Astrocyte (in vitro differentiated cells and primary cell): ENCODE measurements at regions not wholly inside any gene's neighbourhood (a gene's known extent, or its start where the extent isn't known, plus 50 kb on each side); places are given as distances from the start of the nearest gene placed in this dataset.

Experiments
- DNase-seq: peaks from one replicate; pipeline ENCODE4 v3.0.0-alpha.2; 2010; ENCODE audit warnings: low read depth
- FAIRE-seq: peaks from 2 replicates; lab custom pipeline; 2011; peaks lifted over from hg19 to GRCh38; lab: Jason Lieb, UNC
- H2AFZ ChIP-seq: 2 replicates; pipeline ENCODE4 v1.6.0; 2012; ENCODE audit warnings: low read depth, low read length, inconsistent platforms
- H3K27ac ChIP-seq: 2 replicates; pipeline ENCODE4 v1.5.1; 2011; ENCODE audit warnings: low read depth, low read length, inconsistent platforms
- H3K27me3 ChIP-seq: 2 replicates; pipeline ENCODE4 v1.6.0; 2011; ENCODE audit warnings: low read length, inconsistent platforms; ENCODE audit not compliant: insufficient read depth
- H3K36me3 ChIP-seq: 2 replicates; pipeline ENCODE4 v1.5.1; 2011; ENCODE audit warnings: low read length, inconsistent platforms; ENCODE audit not compliant: insufficient read depth
- H3K4me1 ChIP-seq: 2 replicates; pipeline ENCODE4 v1.5.1; 2011; ENCODE audit warnings: low read length, inconsistent platforms; ENCODE audit not compliant: insufficient read depth
- H3K4me2 ChIP-seq: 2 replicates; pipeline ENCODE4 v1.6.0; 2012; ENCODE audit warnings: low read length, inconsistent platforms
- H3K4me3 ChIP-seq: 2 replicates; pipeline ENCODE4 v1.5.1; 2011; ENCODE audit warnings: low read depth, mild to moderate bottlenecking, low read length, inconsistent platforms; ENCODE audit not compliant: insufficient read depth
- H3K79me2 ChIP-seq: 2 replicates; pipeline ENCODE4 v1.6.0; 2012; ENCODE audit warnings: mild to moderate bottlenecking, low read length, inconsistent platforms; ENCODE audit not compliant: insufficient read depth
- H3K9ac ChIP-seq: 2 replicates; pipeline ENCODE4 v1.6.0; 2012; ENCODE audit warnings: mild to moderate bottlenecking, low read length, inconsistent platforms
- H3K9me3 ChIP-seq: 2 replicates; pipeline ENCODE4 v1.5.1; 2012; ENCODE audit warnings: low read depth, mild to moderate bottlenecking, low read length, inconsistent platforms; ENCODE audit not compliant: insufficient read depth
- H4K20me1 ChIP-seq: 2 replicates; pipeline ENCODE4 v1.6.0; 2012; ENCODE audit warnings: low read length, inconsistent platforms; ENCODE audit not compliant: insufficient read depth
- H3K27ac Mint-ChIP-seq: one replicate; pipeline ENCODE4 v1.8.0; 2021; ENCODE audit warnings: mild to moderate bottlenecking, mixed read lengths; ENCODE audit not compliant: unreplicated experiment
- H3K27me3 Mint-ChIP-seq: one replicate; pipeline ENCODE4 v1.8.0; 2021; ENCODE audit warnings: low read depth, mixed read lengths; ENCODE audit not compliant: unreplicated experiment
- H3K36me3 Mint-ChIP-seq: one replicate; pipeline ENCODE4 v1.8.0; 2021; ENCODE audit warnings: low read depth, mixed read lengths; ENCODE audit not compliant: unreplicated experiment
- H3K4me1 Mint-ChIP-seq: one replicate; pipeline ENCODE4 v1.8.0; 2021; ENCODE audit warnings: low read depth, mixed read lengths; ENCODE audit not compliant: unreplicated experiment
- H3K4me3 Mint-ChIP-seq: one replicate; pipeline ENCODE4 v1.8.0; 2021; ENCODE audit warnings: mild to moderate bottlenecking, moderate library complexity, mixed read lengths; ENCODE audit not compliant: unreplicated experiment
- H3K9me3 Mint-ChIP-seq: one replicate; pipeline ENCODE4 v1.8.0; 2021; ENCODE audit warnings: mild to moderate bottlenecking, mixed read lengths; ENCODE audit not compliant: unreplicated experiment
- CTCF ChIP-seq: IDR thresholded peaks from 2 replicates; pipeline ENCODE4 v1.5.1; 2011; ENCODE audit warnings: low read depth, mild to moderate bottlenecking, inconsistent platforms, low read length, moderate library complexity; ENCODE audit not compliant: insufficient read depth
- EZH2 ChIP-seq: IDR thresholded peaks from 2 replicates; pipeline ENCODE4 v1.6.1; 2012; ENCODE audit warnings: mild to moderate bottlenecking, low read length, inconsistent platforms; ENCODE audit not compliant: insufficient read depth

GRCh38 chr5:1657161-1657741 lies 133.5 kb upstream of the LPCAT1 start:
- no peaks in the 10 kb centered on the region for H4K20me1 ChIP-seq
- no peaks in the 10 kb centered on the region for H3K4me1 Mint-ChIP-seq
- TF ChIP-seq CTCF (no peak), EZH2 (no peak)
- no peaks in the 10 kb centered on the region for H3K36me3 Mint-ChIP-seq
- H3K27me3 ChIP-seq, result peaks cover 20% of the 10 kb centered on the region
- no peaks in the 10 kb centered on the region for H3K4me1 ChIP-seq
- H3K4me3 ChIP-seq, result no peak overlapping the region
- no peaks in the 10 kb centered on the region for H3K9me3 Mint-ChIP-seq
- no peak overlapping the region for H3K4me3 Mint-ChIP-seq
- H3K36me3 ChIP-seq, result no peaks in the 10 kb centered on the region
- H3K79me2 ChIP-seq, result no peaks in the 10 kb centered on the region
- no peak for DNase-seq
- H3K27ac ChIP-seq, result no peak overlapping the region
- peaks cover 49% of the 10 kb centered on the region for H3K27me3 Mint-ChIP-seq
- no peak overlapping the region for H2AFZ ChIP-seq
- H3K9me3 ChIP-seq, result no peaks in the 10 kb centered on the region
- no peak for FAIRE-seq
- no peak overlapping the region for H3K27ac Mint-ChIP-seq
- no peak overlapping the region for H3K4me2 ChIP-seq
- H3K9ac ChIP-seq, result no peak overlapping the region

DNA sequence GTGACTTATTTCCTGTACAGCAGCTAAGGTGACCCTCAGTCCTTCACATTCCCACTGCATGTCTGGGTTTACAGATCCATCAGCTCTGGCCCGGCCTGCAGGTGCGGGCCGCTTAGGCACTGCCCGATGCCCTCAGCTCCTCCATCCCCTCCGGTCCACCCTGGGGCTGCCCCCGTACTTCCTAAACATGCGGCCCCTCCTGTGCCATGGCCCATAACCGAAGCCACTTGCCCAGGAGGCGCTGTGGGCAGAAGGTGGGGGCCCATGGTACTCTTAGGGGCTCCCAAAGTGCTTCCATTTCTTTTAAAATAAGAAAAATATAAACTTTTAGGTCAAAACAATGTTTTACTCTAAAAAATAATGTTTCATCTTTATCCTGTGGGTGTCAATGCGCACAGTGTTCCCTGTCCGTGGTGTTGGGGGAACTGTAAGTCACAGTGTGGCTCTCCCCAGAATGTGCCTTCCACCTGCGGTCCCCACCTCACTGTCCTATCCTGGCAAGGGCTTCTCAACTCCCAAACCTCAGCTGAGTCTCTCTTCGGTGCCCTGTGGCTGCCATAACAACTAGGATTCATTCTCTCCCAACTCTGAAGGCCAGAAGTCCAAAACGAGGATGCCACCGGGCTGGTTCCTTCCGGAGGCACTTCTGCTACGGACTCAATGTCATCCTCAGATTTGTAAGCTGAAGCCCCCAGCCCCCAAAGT lies 132.7 kb upstream of the LPCAT1 start:
- Histone ChIP-seq H3K27me3 (peaks cover 20% of the 10 kb centered on the region), H3K4me3 (no peak overlapping the region), H3K36me3 (no peaks in the 10 kb centered on the region), H3K79me2 (no peaks in the 10 kb centered on the region), H4K20me1 (no peaks in the 10 kb centered on the region), H3K4me1 (no peaks in the 10 kb centered on the region), H3K27ac (no peak overlapping the region), H2AFZ (no peak overlapping the region), H3K9ac (no peak overlapping the region), H3K9me3 (no peaks in the 10 kb centered on the region), H3K4me2 (no peak overlapping the region)
- TF ChIP-seq EZH2 (no peak), CTCF (no peak)
- Mint-ChIP-seq H3K4me1 (no peaks in the 10 kb centered on the region), H3K27me3 (peaks cover 49% of the 10 kb centered on the region), H3K36me3 (no peaks in the 10 kb centered on the region), H3K9me3 (no peaks in the 10 kb centered on the region), H3K27ac (no peak overlapping the region), H3K4me3 (no peak overlapping the region)
- DNase-seq (no peak), FAIRE-seq (no peak)
